Activated CD4-positive, alpha-beta T cell treated with anti-CD3 and anti-CD28 coated beads for 24 hours (primary cell): ENCODE measurements at regions not wholly inside any gene's neighbourhood (a gene's known extent, or its start where the extent isn't known, plus 50 kb on each side); places are given as distances from the start of the nearest gene placed in this dataset.
"Not testable (repeated sequence)": the region's sequence is repeated elsewhere in the genome, so short reads cannot be mapped to it uniquely, and the experiment has no call there.

Experiments
- DNase-seq, 2 donors: peaks; one replicate each; pipeline ENCODE4 v3.0.0-alpha.2; 2020; ENCODE audit warnings: low read depth in 2 of 2

DNA sequence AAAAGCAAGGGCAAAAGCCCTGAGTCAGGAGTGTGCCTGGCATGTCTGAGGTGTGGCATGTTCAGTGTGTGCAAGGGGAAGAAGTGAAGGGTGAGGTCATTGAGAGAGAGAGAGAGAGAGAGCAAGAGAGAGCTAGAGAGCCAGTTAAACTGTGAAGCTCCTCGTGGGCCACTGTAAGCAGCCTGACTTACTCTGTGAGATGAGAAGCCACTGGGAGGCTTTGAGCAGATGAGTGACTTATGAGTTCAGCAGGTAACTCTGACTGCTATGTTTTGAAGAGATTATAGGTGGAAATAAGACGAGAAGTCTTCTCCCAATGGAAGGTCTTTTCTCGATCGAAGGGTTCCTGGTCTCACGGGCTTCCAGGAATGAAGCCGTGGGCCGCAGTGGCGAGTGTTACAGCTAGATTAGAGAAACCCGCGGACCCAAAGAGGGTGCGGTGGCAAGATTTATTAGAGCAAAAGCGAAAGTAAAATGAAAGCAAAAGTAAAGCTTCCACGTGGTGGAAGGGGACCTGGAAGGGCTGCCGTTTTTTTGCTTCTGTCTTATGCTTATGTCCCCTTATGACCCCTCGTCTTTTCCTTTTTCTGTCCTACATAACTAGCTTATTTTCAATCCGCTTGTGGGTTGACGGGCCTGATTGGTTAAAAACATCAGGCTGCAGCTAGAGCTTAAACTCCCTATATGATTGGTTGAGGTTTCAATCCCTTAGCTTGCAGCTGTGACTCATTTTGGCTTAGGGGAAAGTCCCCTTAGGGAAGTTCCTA lies 323.1 kb upstream of the FAM78B start:
- peak in 1 of 2 donors; percentile 10 for DNase-seq

DNA sequence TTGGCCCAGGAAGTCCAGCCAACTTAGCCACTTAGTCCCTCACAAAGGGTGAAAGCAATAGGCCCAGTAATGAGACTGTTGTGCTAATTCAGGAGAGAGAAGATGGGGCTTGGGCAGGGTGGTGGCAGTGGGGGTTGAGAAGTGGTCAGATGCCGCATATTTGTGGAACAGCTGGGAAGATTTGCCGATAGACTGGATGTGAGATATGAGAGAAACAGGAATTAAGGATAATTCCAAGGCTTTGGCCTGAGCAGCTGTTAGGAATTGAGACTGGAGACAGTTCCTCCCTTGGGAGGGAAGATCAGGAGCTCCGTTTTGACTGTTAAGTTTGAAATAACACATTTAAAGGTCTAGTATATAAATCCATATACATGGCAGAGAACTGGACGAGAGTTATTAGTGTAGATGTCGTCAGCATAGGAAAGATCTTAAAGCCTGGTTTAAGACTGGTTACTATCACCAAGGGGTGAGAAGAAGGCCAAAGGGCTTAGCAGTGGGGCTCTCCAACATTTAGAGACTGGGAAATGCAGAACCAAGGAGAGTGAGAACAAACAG lies 323.7 kb upstream of the FAM78B start:
- DNase-seq = peak in 1 of 2 donors; percentile 18

DNA sequence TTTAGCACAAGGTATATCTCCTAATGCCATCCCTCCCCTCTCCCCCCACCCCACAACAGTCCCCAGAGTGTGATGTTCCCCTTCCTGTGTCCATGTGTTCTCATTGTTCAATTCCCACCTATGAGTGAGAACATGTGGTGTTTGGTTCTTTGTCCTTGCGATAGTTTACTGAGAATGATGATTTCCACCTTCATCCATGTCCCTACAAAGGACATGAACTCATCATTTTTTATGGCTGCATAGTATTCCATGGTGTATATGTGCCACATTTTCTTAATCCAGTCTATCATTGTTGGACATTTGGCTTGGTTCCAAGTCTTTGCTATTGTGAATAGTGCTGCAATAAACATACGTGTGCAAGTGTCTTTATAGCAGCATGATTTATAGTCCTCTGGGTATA lies 327.0 kb upstream of the FAM78B start:
- not testable (repeated sequence) for DNase-seq

DNA sequence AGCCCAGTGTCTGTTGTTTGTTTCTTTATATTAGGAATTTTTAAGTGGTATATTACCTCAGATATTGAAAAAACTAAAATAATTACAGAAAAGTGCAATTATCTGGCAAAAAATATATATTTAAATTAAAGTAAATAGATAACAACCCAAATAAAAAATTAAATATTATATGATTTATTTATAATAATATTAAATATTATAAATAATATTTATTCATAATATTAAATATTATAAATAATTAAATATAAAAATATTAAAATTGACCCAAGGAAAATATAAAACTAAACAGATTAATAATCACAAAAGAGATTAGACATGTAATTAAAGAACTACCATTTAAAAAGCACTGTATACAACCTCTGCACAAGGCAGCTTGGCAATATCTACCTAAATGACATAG lies 331.9 kb upstream of the POGK start:
- DNase-seq = no peak

DNA sequence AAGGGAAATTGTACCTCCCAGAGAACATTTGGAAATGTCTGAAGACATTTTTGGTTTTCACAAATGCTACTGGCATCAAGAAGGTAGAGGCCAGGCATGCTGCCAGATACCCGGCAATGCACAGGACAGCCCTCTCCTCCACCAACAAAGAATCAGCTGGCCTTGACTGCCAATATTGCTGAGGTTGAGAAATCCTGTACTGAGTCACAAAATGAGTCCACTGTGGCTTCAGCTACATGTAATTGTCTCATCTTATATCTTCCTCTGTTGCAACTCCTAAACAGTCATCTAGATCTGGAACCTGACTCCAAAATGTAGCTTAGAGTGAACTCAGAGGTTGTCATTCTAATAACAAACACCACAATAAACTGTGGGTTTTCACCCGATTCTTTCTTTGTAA lies 327.5 kb upstream of the POGK start:
- no peak for DNase-seq

DNA sequence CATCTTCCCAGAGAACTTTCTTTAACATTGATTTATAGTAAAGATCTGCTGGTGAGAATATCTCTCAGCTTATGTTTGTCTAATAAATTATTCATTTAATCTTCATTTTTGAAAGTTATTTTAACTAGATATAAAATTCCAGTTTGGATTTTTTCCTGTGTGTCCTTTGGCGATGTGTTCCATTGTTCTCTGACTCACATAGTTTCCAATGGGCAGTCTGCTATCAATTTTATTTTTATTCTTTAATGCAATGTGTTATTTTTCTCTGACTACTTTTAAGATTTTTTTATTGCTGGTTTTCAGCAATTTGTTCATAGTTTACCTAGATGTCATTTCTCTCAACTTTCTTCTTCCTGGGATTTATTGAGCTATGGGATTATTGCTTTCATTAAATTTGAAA lies 325.2 kb upstream of the POGK start:
- no peak for DNase-seq

DNA sequence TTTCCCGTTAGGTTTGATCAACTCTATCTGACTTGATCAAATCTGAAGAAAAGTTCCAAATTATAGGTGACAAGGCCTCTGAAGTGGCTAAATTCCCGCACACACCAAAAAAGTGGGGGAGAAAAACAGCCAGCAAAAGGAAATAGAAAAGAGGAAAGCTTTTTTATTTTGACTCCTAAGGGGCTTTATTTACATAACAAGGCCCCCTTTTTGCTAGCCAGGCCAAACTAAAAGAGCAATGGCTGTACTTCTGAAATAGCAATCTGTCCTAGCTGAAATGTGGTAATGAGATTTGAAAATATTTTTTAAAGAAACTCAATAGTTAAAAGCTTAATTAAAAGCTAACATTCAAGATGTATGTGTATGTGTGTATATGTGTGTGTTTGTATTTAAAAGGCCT lies 311.5 kb upstream of the POGK start:
- no peak for DNase-seq

DNA sequence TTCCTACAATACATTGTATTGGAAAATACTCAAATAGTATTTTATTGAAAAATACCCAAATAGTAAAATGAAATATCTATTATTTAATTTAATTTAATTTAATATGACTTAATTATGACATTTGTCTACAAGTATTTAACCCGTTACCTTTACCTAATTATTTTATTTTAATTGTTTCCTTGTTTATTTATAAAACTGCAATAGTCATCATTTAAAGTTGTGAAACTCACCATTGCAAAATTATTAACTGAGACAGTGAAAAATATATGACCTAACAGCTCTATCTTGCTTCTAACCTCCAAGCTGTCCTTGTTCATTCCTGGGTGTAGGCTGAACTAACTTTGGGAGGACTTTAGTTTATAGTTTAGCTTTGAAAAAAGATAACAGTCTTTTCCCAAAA lies 300.6 kb upstream of the POGK start:
- DNase-seq = no peak

DNA sequence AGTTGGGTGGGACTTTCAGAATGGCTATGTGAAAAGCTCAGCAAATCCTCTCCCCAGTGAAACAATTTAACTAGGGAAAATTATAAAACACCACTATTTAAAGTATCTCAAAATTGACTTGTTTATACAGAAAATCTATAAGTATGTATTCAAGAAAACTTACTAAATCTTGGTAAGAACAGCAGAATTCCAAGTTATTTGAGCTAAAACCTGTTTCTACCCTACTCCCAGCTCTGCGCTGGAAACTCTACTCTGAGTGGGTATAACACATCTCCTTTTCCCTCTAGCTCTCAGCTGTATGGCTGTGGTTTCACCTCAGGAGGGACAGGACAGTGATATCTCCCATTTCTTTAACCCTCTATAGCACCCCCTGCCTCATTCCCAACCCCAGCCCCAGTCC lies 295.2 kb upstream of the POGK start:
- DNase-seq = no peak

DNA sequence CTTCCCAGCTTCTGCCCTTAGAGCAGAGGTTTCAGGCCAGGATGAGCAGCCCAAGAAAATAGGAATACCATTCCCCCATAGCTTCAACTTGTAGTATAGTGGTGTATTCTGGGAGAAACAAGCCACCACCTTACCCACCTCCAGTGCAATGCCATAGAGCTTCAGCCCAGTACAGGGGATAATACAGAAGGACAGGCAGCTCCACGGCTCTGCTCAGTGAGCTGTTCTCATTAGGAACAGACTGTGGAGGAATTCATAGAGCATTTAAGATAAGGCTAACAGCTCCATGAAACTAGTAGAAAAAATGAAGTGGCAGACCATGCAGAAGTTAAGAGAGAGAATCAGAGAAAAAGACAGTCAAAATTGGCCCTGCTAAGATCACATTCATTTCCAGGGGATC lies 294.7 kb upstream of the POGK start:
- DNase-seq = no peak

DNA sequence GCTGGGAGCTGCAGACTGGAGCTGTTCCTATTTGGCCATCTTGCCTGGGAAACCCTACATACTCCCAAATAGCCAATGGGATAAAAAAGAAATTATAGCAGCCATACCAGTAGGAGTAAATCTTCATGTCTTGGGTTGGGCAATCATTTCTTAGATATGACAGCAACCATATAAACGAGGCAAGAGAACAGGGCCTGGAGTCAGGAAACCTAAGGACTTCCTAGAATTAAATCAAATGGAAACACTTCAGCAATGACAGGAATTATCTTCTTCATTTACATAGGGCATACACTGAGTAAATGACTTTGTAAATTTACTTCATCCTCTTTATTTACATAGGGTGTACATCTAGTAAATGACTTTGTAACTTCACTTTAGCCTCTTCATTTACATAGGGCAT lies 286.6 kb upstream of the POGK start:
- no peak for DNase-seq

DNA sequence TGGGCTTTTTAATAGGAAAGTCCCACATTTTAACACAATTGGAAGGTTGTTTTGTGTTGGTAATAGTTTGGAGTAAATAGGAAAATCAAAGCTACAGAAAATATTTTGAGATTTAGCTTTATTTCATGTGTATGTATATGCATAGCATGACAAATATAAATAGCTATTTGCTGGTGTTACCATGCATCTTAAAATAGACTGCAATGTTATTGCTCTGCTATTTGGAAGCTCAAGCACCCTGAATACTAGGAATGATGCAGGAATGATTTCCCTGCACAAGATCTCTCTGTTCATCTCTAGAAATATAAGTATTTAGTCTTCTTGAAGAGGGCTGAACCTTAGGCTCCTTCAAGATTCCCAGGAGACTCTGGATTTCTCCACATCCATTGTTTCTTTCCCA lies 268.3 kb upstream of the POGK start:
- DNase-seq = no peak

DNA sequence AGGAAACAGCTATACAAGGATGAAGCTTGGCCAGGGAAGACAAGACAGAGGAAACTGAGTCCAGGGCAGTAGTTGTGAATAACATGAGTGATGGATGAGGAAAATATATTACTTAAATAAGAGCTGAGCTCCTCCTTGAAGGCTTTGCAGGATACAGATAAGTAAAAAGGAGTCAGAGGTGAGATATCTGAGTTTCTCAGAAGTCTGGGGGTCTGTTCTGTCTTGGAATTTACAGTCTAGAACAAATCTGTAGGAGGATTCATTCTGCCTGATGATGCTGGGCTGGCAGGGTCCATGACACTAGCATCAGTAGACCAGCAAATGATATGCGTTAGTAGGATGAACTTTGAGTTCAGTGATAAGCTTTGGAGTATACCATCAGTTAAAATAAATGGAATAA lies 266.1 kb upstream of the POGK start:
- DNase-seq = no peak

DNA sequence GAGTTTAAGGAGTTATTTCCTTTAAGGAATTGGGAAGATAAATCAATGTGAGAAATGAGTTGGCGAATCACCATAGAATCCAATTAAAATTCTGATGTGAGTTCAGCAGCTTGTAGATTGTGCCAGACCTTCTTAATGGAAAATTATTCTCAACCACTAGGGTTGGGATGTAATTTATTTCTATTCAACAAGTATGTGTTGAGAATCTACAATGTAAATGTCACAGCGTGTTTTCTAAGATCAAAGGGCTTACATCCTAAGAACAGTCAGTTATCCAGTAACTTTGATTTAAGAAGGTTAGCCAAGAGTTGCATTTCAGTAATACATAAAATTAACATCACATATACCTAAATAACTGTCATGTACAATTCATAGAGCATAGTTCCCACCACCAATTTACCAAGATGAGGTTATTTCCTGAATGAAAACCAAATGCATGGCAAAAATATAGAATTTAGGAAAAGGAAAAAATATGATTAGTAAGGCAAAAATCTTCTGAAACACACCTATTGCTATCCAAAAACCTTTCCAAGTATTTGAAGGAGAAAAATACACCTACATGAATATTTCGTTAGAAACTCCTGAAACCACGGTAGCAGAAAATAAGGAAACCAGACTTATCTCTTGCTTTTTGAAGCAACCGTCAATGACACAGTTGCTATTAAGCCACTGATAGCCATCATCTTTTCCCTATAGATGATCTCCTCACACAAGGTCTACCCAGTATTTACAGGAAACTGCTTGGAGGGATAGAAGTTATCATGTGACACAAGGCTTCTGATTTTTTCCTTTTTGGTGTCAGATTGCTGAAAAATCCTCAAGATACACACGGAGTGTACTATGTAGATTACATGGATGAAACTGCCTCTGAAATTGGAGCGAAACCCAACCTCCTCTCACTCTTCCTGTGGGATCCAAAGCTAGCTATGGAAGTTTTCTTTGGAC lies 259.4 kb upstream of the POGK start:
- no peak for DNase-seq

DNA sequence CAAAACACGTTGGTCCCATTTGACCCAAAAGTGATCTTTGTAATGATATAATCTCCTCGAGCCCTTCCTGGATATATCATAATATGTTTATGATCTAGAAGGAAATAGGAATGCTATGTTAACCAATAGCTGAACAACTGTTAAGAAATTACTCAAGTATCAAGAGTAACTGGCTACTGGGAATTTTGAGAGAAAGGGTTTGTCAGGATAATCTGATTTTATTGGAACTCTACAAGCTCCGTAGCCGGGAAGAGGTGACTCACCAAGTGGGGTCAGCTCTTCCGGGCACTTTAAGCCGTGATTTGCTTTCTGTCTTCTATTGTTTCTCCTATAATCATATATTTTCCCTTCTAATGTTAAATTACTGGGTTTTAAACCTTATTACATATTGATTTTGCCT lies 250.5 kb upstream of the POGK start:
- no peak for DNase-seq

DNA sequence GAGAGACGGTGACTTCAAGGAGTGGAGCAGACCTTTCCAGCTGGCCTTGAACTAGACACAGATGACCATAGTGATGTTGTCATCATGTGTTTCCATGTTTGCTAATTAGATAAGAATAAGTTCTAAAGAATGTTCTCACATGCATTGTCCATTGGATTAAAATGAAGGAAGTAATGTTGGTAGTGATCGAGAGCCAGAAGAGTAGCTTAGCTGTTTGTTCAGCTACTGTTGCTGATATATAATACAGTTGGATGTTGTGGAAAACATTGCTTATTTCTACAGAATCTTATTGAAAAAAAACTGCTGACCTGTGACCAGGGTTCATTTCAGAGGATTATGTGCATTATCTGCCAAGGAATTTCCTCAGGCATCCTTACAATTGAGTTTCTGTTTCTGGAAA lies 249.1 kb upstream of the POGK start:
- DNase-seq = no peak

DNA sequence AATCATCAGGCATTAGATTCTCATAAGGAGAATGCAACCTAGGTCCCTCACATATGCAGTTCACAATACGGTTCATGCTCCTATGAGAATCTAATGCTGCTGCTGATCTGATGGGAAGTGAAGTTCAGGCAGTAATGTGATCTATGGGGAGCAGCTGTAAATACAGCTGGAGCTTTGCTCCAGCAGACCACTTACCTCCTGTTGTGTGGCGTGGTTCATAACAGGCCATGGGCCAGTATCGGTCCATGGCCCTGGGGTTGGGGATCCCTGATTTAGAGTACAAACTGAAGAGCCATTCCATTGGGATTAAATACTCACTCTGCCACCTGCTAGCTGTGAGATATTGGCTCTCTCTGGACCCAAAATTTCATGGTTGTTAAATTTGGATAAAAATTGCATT lies 244.6 kb upstream of the POGK start:
- DNase-seq = no peak

DNA sequence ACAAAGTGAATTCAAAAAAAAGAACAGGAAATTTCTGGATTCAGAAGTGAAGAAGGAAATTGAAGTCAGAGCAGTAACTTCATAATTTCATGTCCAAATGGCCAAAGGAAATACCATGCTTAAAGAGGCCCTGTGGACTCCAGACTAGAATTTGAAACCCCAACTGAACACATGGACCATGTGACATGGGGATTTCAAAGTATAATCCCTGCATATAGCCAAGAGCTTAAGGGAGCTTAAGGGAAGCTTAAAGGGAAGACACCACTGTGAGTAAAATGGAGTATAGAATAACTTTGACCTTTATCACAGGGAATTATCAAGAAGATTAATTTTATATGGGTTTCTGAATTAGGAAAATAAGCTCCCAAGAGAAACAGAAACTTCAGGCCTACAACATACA lies 241.8 kb upstream of the POGK start:
- no peak for DNase-seq

DNA sequence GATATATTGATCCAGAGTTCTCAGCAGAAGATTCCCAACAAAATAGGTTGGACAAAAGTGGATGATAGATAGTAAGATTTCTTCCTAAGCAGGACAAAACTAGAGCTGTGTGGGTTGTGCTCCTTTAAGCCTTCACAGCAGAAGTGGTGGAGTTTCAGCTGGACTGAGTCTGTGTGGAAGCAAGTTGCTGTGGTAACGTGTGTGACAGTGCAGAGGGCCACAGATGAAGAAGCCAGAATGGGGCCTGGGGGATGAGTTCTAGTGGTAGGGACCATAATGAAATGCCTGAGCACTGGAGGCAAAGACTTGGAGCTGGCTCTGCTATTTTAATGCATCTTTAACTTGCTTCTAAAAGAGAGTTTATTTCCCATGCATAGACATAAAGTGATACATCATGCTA lies 238.7 kb upstream of the POGK start:
- DNase-seq = no peak

DNA sequence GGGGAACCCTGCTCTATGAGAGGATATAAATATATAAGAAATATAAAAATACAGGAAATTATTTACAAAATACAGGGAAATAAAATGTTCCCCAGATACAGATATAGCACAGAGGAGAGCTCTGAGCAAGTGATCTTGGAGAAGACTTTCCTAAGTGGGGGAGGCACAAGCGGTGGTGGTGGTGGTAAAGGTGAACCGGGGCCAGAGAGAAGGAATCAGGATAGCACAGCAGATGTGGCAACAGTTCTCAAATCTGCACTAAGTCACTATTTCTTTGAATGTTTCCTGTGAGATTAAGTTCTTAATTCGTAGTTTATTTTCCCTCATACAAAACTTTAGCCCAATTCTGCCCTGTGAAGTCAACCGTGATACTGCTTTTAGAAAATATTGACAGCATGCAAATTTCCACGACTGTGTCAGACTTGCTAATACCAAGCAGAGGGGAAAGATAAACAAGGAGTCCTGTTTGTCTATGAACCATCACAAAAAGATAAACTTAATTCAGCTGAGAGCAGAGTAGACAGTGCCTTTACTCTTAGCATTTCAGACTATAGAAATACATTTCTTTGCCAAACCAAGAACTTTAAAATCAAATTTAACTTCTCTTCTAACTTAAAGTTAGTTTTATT lies 237.5 kb upstream of the POGK start:
- no peak for DNase-seq

DNA sequence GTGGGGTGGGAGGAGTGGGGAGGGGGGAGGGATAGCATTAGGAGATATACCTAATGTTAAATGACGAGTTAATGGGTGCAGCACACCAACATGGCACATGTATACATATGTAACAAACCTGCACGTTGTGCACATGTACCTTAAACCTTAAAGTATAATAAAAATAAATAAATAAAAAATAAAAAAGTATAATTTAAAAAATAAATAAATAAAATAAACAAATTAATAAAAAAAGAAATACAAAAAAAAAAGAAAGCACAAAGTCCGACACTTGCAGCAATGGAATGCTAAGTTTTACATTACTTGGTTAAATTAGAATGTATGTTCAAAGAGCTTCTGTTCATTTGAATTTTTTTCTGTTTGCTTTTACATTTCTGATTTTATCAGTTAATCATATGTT lies 236.5 kb upstream of the POGK start:
- not testable (repeated sequence) for DNase-seq

DNA sequence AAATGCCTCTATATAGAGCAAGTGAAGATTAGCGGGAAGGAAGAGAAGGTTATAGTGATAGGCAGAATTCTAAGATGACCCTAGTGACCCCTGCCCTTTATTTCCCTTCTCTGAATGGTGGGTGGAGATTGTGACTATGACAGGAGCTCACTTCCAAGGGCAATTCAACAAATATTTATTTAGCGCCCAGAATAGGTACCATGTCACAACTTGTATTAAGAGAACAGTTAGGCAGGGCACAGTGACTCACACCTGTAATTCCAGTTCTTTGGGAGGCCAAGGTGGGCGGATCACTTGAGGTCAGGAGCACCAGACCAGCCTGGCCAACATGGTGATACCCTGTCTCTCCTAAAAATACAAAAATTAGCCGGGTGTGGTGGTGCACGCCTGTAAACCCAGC lies 236.0 kb upstream of the POGK start:
- DNase-seq = no peak
